Stomach smooth muscle (tissue), 2 donors: ENCODE measurements at regions not wholly inside any gene's neighbourhood (a gene's known extent, or its start where the extent isn't known, plus 50 kb on each side); places are given as distances from the start of the nearest gene placed in this dataset.

Experiments
- H3K27ac ChIP-seq: one replicate; pipeline ENCODE4 v1.7.0; 2013; ENCODE audit warnings: mild to moderate bottlenecking, low read length, inconsistent platforms
- H3K27me3 ChIP-seq, 2 donors: one replicate each; pipeline ENCODE4 v1.7.0; 2013; ENCODE audit warnings: low read length in 2 of 2; ENCODE audit not compliant: insufficient read depth in 2 of 2, control insufficient read depth in 1 of 2
- H3K36me3 ChIP-seq, 2 donors: one replicate each; pipeline ENCODE4 v1.7.0; 2013; ENCODE audit warnings: low read length in 2 of 2; ENCODE audit not compliant: control insufficient read depth in 2 of 2, insufficient read depth in 2 of 2
- H3K4me1 ChIP-seq: one replicate; pipeline ENCODE4 v1.7.0; 2013; ENCODE audit warnings: low read length; ENCODE audit not compliant: control insufficient read depth, insufficient read depth
- H3K4me3 ChIP-seq, 2 donors: one replicate each; pipeline ENCODE4 v1.7.0; 2013; ENCODE audit warnings: low read length in 2 of 2
- H3K9ac ChIP-seq, 2 donors: one replicate each; pipeline ENCODE4 v1.7.0; 2013; ENCODE audit warnings: low read length in 2 of 2, mild to moderate bottlenecking in 1 of 2
- H3K9me3 ChIP-seq, 2 donors: one replicate each; pipeline ENCODE4 v1.7.0; 2013; ENCODE audit warnings: low read length in 2 of 2; ENCODE audit not compliant: control insufficient read depth in 2 of 2
- donor health status: healthy.
- donor health status: Pancreatic carcinoma.

DNA sequence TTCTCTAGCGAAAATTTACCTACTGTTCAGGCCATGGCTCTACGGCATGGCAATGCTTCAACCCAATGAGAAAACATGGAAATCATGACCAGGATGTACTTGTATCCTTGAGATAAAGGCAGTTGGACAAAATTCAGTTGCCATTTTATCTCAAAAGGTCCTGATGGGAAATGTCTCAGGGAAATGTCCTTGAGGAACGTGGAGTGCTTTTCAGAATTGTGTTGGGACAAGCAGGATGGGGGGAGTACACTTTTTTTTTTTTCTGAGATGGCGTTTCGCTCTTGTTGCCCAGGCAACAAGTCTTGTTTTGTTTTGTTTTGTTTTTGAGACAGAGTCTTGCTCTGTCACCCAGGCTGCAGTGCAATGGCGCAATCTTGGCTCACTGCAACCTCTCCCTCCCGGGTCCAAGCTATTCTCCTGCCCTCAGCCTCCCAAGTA is 86.8 kb upstream of the EIF5 start:
- H3K27me3 ChIP-seq: no peaks in the 10 kb centered on the region

DNA sequence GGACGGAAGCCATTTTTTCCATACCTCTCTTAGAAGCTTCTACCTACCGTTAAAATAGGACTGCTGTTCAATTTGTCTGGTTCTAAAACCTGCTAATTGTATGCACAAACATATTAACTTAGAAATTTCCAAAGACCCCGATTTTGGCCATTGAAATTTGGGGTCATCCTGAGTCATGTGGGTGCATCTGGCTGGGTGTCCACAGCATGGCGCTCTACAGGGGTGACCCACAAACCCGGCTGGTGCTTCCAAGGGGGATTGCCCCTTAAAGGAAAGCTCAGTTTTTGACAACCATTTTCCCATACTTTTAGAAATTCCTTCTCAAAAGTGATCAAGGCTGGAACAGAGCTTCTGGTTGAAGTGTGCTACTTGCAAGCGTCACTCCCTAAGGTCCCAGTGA is 83.9 kb upstream of the EIF5 start:
- Histone ChIP-seq H3K9ac (no peak overlapping the region), H3K36me3 (no peaks in the 10 kb centered on the region), H3K27ac (no peak overlapping the region), H3K4me1 (peaks cover 6% of the 10 kb centered on the region), H3K27me3 (no peaks in the 10 kb centered on the region), H3K9me3 (no peaks in the 10 kb centered on the region), H3K4me3 (no peak overlapping the region)

More for the DNA sequence above, 86.8 kb upstream of the EIF5 start:
- Histone ChIP-seq H3K27ac (no peak overlapping the region), H3K9ac (no peak overlapping the region), H3K9me3 (no peaks in the 10 kb centered on the region), H3K36me3 (no peaks in the 10 kb centered on the region), H3K4me3 (no peak overlapping the region), H3K4me1 (peaks cover 6% of the 10 kb centered on the region)

DNA sequence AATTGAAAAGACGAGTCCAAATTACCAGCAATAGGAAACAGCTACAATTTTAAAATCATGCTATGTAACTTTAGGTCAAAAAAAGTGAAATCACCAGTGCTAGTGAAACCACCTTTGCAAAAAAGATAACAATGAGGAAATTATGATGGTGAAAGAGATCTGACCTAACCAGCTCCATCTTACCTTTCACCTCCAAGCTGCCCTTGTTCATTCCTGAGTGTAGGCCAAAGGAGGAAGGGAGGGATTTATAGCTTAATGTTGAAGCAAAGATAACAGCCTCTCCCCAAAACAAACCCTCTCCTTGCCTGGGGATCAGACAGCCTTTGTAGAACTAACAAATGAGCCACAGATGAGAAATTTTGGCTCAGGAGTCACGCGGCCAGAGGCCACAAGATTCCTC is 83.2 kb upstream of the EIF5 start:
- no peak overlapping the region for H3K4me3 ChIP-seq
- H3K27me3 ChIP-seq: peaks cover 0 to 2% of the 10 kb centered on the region in 2 donors
- no peak overlapping the region for H3K9ac ChIP-seq
- H3K36me3 ChIP-seq: no peaks in the 10 kb centered on the region
- no peaks in the 10 kb centered on the region for H3K9me3 ChIP-seq
- H3K4me1 ChIP-seq: peaks cover 3% of the 10 kb centered on the region
- no peak overlapping the region for H3K27ac ChIP-seq

DNA sequence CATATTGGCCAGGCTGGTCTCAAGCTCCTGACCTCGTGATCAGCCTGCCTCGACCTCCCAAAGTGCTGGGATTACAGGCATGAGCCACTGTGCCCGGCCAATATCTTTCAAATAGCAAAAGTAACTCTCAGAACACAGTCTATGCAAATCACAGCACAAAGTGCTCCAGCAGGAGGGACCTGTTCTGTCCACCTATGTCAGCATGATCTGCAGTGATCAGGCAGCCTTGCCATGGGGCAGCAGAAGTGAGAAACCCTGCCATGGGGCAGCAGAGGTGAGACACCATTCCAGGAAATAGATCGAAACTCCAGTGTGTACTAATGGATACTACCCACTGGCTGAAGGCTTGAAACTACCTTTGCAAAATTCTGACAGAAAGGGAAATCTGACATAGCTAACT is 78.5 kb upstream of the EIF5 start:
- Histone ChIP-seq H3K4me3 (no peak overlapping the region), H3K9me3 (no peaks in the 10 kb centered on the region), H3K27ac (no peak overlapping the region), H3K36me3 (no peaks in the 10 kb centered on the region), H3K9ac (no peak overlapping the region), H3K4me1 (peaks cover 4% of the 10 kb centered on the region), H3K27me3 (peaks cover 0 to 2% of the 10 kb centered on the region in 2 donors)

DNA sequence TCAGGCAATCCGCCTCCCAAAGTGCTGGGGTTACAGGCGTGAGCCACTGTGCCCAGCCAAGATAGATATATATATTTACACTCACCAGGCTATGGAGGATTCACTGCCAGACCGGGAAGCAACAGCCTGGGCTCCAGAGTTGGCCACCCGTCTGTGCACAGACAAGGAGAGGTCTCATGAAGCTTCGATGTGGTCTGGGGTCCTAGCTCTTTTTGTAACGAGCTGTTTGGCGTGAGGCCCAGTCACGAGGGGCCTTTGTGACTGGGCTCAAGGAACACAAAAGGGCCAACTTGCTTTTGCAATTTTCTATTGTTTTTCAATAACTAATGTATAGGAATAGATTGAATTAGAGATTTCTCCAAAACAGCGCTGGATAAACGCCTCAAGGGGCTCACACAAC is 77.6 kb upstream of the EIF5 start:
- Histone ChIP-seq H3K9ac (no peak overlapping the region), H3K4me1 (peaks cover 7% of the 10 kb centered on the region), H3K4me3 (no peak overlapping the region), H3K27me3 (peaks cover 0 to 2% of the 10 kb centered on the region in 2 donors), H3K27ac (no peak overlapping the region), H3K9me3 (no peaks in the 10 kb centered on the region), H3K36me3 (no peaks in the 10 kb centered on the region)

DNA sequence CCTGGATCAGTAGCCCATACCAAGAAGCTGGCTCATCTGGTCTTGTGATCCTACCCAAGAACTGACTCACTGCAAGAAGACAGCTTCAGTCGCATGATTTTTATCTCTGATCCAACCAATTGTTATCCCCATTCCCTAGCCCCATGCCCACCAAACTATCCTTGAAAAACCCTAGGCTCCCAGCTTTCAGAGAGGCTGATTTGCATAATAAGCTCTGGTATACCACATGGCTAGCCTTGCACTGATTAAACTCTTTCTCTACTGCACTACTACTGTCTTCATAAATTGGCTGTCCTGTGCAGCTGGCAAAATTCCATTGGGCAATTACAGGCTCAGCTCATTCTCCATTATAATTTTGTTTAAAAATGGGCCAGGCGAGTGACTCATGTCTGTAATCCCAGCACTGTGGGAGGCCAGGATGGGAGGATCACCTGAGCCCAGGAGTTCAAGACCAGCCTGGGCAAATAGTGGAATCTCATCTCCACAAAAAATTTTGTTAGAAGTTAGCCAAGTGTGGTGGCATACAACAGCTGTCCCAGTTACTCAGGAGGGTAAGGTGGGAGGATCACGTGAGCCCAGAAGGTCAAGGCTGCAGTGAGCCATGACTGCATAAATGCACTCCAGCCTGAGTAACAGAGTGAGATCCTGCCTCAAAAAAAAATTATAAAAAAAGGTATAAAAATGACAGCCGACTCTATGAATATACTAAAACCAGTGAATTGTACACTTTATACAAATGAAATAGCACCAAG is 76.7 kb upstream of the EIF5 start:
- no peak overlapping the region for H3K27ac ChIP-seq
- H3K9ac ChIP-seq: no peak overlapping the region
- H3K9me3 ChIP-seq: no peaks in the 10 kb centered on the region
- H3K4me1 ChIP-seq: peaks cover 7% of the 10 kb centered on the region
- H3K36me3 ChIP-seq: no peaks in the 10 kb centered on the region
- H3K27me3 ChIP-seq: peaks cover 0 to 2% of the 10 kb centered on the region in 2 donors
- H3K4me3 ChIP-seq: no peak overlapping the region

DNA sequence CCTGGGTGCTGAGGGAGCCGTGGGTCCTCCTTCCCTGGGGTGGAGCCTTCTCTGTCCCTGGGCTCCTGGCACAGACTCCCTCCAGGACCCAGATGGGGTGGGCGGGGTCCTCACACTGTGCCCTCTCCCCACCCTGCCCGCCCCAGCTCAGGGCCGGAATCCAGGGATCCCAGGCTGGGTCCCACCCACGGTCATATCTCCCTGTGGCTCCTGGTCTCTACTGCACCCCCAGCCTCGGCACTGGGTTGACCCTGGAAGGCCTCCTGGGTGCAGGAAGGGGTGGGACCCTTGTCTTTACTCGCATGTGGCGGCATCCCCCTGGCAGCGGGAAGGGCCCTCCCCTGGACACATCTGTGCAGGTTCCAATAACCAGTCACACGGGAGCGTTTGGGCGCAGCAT is 75.8 kb upstream of the EIF5 start:
- Histone ChIP-seq H3K4me1 (peaks cover 7% of the 10 kb centered on the region), H3K9me3 (no peaks in the 10 kb centered on the region), H3K27me3 (peaks cover 0 to 2% of the 10 kb centered on the region in 2 donors), H3K4me3 (no peak overlapping the region), H3K27ac (no peak overlapping the region), H3K36me3 (no peaks in the 10 kb centered on the region), H3K9ac (no peak overlapping the region)

DNA sequence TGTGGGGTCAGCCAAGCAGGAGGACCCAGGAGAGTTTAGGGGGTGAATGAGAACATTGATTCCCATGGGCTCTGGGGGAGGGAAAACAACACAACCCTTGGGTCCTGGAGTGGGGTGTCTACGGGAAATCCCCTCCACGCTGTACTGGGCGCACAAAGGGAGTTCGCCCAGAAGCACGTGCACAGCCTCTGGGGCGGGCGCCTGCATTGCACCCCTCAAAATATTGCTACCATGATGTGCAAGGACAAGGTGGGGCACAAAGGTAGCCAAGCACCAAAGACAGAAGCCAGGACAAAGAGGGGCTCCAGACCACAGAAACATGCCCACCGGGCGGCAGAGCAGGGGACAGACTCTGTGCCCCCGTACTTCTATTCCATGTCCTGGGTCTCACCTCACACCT is 74.9 kb upstream of the EIF5 start:
- peaks cover 7% of the 10 kb centered on the region for H3K4me1 ChIP-seq
- no peak overlapping the region for H3K27ac ChIP-seq
- no peaks in the 10 kb centered on the region for H3K9me3 ChIP-seq
- no peaks in the 10 kb centered on the region for H3K36me3 ChIP-seq
- no peak overlapping the region for H3K4me3 ChIP-seq
- H3K9ac ChIP-seq: no peak overlapping the region
- H3K27me3 ChIP-seq: peaks cover 0 to 2% of the 10 kb centered on the region in 2 donors

DNA sequence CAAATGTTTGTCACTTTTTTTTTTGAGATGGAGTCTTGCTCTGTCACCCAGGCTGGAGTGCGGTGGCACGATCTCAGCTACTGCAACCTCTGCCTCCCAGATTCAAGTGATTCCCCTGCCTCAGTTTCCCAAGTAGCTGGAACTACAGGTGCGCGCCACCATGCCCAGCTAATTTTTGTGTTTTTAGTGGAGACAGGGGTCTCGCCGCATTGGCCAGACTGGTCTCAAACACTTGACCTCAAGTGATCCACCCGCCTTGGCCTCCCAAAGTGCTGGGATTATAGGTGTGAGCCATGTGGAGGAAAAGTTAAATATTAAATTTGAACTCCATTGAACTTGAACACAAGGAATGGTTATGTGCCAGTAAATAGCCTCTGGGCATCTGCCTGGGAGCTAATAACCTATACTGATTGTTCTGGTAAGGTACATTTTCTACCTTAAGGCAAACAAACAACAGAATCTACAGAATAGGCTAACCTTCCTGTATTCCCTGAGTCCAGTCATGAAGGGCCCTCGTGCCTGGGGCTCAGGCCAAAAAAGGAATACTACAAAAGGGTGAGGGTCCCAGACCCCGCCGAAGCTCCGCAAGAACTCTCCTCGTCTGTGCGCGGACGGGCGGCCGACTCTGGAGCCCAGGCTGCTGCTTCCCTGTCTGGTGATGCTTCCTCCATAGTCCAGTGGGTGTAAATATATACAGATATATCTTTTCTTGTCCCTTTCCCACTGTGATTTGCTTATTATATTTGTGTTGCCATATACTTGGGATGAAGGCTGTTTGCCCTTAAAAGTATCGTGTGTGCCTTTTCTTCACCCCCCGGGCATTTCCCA is 74.0 kb upstream of the EIF5 start:
- no peaks in the 10 kb centered on the region for H3K36me3 ChIP-seq
- H3K4me3 ChIP-seq: peak overlapping the region; percentile 73 to 82
- peaks cover 0 to 2% of the 10 kb centered on the region in 2 donors for H3K27me3 ChIP-seq
- peak overlapping the region; percentile 34 to 72 for H3K9ac ChIP-seq
- peaks cover 7% of the 10 kb centered on the region for H3K4me1 ChIP-seq
- H3K9me3 ChIP-seq: no peaks in the 10 kb centered on the region
- H3K27ac ChIP-seq: peak overlapping the region; percentile 42

DNA sequence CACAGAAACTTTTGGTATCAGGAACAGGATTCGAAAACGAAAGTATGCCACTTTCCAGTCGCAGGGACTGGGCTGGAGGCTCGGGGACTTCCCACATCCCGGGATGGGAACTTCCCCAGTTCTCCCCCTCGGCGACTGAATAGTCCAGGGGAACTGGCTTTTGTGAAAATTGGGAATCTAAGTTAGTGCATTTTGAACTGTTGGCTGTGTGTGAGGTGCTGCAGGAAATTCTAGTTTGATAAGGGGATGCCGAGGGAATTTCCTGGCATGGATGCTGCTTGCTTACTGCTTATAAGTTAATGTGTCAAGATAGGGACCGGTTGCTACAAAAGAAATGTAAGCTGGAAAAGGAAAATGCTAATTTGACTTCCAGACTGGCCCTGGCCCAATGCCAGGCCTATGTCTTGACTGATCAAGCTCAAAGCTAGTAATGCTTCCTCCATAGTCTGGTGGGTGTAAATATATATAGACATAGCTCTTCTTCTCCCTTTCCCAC is 73.4 kb upstream of the EIF5 start:
- H3K9me3 ChIP-seq: no peaks in the 10 kb centered on the region
- no peaks in the 10 kb centered on the region for H3K36me3 ChIP-seq
- peaks cover 7% of the 10 kb centered on the region for H3K4me1 ChIP-seq
- H3K27ac ChIP-seq: peak overlapping the region; percentile 42
- H3K4me3 ChIP-seq: peak overlapping the region; percentile 73 to 82
- H3K9ac ChIP-seq: peak overlapping the region; percentile 34 to 72
- peaks cover 0 to under 1% of the 10 kb centered on the region in 2 donors for H3K27me3 ChIP-seq
